8988T (cell line): ENCODE measurements at regions not wholly inside any gene's neighbourhood (a gene's known extent, or its start where the extent isn't known, plus 50 kb on each side); places are given as distances from the start of the nearest gene placed in this dataset.

Experiments
- DNase-seq: peaks from one replicate; pipeline ENCODE4 v3.0.0; 2011

GRCh38 chr11:92387859-92388258 is 163.2 kb downstream of the FAT3 start:
- DNase-seq = no peak

- no peak for DNase-seq
Measured at GRCh38 chr11:92388380-92388779, 163.8 kb downstream of the FAT3 start.

DNA sequence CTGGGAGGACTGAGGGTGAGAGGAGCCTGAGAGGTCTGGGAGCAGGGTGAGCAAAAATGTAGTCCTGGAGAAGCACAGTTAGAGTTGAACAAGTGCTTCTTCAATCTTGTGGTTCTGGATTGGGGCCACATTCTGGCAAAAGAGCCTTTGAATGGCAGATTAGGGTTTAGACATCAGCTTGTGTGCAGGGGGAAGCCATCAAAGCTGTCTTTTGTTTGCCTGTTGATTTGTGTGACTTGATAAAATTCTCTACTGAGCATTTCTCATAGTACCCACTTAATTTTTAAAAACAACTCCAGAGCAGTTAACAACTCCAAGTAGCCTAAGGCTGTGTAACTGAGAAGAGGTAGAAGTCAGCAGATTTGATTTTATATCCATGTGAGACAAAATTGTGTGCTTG is 166.2 kb downstream of the FAT3 start:
- no peak for DNase-seq

DNA sequence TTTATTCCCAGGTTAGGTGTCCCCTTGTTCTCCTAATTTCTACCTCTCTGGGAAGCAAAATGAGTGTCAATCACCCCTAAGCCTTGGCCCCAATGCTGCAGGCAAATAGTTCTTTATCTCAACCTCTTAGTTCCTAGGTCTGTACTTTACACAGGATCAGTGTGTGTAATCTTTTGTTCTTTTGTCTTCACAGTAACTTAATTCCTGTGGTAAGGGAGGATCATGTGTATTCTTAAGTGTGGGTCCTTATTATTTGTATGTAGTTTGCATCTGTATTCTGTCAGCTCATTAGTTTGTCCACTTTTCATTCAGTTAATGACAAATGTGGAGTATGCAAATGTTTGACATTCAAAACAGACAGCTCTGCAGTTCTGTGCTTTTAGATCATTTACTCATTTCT is 166.7 kb downstream of the FAT3 start:
- DNase-seq = no peak

- DNase-seq = no peak
Measured at GRCh38 chr11:92391808-92392207, 167.2 kb downstream of the FAT3 start.

DNA sequence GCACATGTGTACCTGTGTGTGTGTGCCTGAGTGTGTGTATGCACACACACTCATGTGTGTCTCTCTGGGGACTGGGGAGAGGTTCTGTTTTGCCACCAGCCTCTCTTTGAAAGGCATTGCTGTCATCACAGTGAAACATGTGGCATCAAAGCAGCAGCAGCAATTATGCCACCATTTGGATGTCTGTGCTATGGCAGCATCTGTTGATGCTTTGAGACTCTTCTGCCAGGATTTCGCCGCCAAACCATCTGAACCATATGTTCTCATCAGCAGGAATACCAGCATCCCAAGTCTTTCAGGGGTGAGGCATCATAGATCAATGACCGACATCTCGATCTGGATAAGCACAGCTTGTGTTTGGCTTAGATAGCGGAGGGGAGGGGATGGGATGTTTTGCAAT is 168.6 kb downstream of the FAT3 start:
- no peak for DNase-seq

- DNase-seq = no peak
Measured at GRCh38 chr11:92396133-92396532, 171.5 kb downstream of the FAT3 start.

DNA sequence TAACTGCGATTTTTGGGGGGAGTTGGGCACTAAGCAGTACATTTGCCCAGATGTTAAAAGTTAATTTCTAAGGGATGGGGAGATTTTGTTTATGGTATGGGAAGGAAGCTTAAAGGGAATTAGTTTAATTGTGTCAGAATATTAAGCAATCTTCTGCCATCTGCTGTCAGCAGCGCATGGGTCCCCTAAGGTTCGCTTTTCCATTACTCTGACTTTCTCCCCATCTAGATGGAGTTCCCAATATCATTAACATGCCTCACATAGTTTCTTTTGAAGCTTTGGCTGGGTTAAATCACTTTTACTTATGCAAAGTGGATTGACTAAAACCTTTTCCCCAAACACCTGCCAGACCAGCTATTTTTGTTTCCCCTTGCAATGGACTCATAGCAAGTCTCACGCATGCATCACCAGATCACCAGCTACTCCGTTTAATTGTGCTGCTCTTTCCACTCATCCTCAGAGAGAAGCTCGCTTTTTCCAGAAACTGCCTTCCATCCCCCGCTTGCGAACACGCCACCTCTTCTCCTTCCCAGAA is 172.7 kb downstream of the FAT3 start:
- no peak for DNase-seq

GRCh38 chr11:92399705-92400104 is 175.1 kb downstream of the FAT3 start:
- no peak for DNase-seq

DNA sequence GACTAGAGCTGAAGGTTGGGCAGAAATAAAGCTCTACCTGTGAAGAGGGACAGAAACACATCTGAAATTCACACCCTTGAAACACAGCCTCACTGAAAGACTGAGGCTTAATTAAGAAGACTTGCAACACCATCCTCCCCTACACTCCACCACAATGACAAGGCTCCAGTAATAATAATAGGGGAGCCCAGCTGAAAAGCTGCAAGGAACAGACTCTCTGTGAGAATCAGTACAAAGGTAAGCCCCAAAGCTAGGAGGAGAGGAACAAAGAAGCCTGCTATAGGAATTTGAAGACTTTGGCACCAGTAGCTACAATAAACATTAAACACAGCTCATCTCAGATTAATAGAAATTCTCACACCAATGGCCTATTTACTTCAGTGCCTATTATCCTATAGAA is 176.9 kb downstream of the FAT3 start:
- no peak for DNase-seq

DNA sequence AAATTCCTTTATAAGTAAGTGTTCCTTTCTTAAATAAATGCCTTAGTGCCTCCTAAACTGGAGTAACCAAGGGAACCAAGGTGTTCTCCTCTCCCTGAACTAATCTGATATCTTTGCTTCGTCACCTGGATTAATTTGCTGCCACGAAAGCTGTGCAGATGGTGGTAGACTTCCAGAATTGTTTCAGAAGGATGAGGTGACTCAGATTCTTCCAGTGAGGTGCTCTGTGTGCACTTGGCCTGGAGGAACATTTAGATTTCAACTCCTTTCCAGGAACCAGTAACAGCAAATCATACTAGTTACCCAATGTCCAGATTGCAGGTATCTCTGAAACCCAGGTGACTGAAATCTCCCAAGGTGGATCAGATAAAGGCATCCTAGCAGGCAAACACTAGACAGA is 181.9 kb downstream of the FAT3 start:
- DNase-seq = no peak

GRCh38 chr11:92409355-92409754 is 184.7 kb downstream of the FAT3 start:
- no peak for DNase-seq

DNA sequence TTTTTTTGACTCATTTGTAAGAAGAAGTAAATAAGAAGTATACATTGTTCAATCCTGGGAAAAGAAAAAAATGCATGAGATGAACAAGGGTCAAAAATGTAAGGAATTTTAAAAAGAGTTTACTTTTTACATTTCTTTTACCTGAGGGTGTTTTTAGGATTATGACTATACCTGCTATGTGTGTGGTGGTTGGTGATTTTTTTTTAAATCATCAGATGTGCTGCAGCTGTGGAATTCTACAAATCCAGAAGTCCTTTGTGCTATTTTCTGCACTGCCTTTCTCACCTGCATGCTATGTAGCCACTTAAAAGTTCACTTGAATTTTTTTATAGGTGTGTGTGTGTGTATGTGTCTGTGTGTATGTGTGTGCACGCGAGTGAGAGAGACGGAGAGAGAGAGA is 185.3 kb downstream of the FAT3 start:
- no peak for DNase-seq

GRCh38 chr11:92410526-92410925 is 185.9 kb downstream of the FAT3 start:
- no peak for DNase-seq

DNA sequence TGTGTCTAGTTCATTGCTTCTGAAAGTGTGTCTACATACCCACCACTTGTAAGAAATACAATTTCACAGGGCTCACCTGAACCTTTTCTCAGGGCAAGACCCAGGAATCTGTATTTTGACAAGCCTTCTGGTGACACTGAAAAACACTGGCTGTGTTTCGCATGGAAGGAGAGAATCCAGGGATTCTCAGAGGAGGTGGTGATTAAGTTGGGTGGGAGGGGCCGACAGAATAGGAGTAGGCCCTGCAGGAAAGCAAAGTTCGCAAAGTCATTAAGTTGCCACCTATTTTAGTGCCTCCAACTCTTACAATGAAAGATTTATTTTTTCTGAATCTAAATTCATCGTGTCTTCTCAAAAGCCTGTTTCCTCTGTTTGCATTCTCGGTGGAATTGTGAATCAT is 186.8 kb downstream of the FAT3 start:
- no peak for DNase-seq

DNA sequence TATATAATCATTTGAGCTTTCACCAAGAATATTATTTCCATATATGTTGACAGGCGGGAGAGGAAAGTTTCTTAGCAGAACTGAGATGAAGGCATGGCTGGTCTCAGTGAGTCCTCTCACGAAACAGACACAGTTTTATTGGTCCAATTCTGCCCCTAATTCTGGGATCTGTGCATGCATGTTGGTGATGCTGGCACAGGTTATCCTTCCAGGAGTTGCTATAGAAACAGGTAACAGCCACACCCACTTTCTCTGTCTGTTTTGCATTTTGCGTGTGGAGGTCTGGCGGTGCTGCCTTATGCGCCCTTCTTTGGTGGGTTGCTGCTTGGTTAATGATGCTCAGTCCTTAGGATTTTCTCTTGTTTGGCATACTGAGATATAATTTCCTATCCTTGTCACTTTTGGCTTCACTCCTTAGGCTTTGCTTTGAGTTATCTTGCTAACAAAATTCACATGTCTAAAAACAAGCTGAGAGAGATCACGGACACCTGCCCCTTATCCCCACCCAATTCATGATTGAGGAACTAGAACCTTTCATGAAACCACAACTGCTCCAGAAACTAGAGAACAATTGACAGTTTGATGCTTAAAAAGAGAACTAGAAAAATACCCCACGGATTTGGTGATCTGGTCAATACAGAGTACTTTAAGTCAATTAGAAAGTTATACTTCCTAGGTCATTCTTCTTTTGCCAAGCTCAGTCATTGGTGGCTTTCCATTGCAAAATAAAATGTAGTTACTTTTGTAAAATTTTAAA is 189.3 kb downstream of the FAT3 start:
- no peak for DNase-seq

DNA sequence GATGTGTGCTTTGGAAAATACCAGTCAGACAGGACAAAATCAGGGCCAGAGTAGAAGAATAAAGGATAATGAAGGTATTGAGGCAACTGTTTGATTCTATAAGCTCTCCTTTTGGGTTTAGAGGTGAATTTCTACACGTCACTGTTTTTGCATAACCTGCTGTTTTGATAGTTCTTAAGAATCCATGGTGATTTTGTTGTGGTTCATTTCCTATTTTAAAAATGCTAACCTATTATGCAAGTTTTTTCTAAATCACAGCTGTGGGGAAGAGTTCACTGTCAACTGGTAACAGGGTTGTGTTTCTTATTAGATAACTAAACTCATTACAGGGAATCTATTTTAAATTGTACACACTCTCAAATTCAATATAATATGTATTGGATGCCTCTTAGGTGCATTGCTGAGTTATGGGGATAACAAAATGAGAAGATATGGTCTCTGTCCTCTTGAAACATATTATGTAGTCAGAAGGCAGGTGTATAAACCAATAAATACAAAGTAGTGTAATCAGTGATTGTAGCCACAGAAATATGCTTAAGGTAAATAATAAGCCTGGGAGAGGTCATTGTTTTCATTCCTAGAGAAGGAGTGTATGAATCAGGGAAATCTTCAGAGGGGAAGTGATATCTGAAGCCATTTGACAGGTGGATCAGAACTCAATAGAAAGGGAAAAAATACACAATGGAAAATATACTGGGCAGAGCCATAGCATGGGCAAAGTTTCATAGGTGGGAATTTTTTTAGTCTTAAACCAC is 192.5 kb downstream of the FAT3 start:
- DNase-seq = no peak

- no peak for DNase-seq
Measured at GRCh38 chr11:92423115-92424034, 198.8 kb downstream of the FAT3 start.

- DNase-seq = no peak
Measured at GRCh38 chr11:92424281-92424680, 199.7 kb downstream of the FAT3 start.

DNA sequence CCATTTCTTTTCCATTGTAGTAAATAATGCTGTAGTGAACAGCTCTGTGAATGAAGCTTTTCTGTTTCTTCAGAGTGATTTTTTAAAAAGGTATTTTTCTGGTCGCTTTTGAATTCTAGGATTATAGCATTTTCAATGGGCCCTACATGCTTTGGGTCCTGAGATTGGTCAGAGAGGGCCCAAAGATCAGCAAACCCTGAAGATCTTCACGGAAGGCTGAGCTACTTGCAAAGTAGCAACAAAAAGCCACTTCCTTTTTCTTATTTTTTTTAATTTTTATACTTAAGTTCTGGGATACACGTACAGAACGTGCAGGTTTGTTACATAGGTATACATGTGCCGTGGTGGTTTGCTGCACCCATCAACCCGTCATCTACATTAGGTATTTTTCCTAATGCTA is 200.5 kb downstream of the FAT3 start:
- DNase-seq = no peak

DNA sequence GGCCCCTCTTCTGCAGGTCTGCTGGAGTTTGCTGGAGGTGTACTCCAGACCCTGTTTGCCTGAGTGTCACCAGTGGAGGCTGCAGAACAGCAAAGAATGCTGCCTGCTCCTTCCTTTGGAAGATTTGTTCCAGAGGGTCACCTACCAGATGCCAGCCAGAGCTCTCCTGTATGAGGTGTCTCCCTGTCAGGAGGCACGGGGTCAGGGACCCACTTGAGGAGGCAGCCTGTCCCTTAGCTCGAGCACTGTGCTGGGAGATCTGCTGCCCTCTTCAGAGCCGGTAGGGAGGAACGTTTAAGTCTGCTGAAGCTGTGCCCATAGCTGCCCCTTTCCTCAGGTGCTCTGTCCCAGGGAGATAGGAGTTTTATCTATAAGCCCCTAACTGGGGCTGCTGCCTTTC is 207.9 kb downstream of the FAT3 start:
- no peak for DNase-seq

DNA sequence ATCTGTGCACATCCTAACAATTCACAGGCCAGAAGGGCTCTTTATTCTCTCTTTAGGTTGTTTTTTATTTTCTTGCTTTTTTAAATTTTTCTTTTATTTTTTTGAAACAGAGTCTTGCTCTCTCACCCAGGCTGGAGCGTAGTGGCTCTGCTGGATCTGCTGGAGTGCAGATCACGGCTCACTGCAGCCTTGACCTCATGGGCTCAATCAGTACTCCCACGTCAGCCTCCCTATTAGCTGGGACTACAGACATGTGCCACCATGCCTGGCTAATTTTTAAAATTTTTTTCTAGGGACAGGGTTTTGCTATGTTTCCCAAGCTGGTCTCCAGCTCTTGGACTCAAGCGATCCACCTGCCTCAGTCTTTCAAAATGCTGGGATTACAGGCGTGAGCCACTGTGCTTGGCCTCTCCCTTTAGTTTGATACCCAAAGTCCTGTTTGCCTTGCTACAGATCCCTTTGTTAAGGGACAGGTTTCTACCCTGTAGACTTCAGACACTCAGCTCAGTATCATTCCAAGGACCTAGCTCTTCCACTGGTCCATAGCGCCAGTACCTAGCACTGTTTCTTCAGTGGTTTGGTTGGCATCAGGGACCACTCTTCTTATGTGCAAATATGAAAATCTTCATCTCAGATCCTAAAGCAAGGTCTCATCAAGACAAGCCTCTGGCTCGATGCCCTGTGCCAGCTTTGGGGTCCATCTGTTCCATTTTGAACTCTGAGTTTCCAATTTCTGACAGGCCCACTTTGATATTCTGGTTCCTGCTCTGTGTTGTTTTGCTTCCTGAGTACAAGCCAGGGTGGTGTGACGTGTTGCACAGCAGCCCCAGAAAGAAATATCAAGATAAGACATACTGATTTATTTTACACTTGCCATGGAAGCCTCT is 211.7 kb downstream of the FAT3 start:
- DNase-seq = no peak
